ENCODE measurements at regions not wholly inside any gene's neighbourhood (a gene's known extent, or its start where the extent isn't known, plus 50 kb on each side); places are given as distances from the start of the nearest gene placed in this dataset.
A peak's percentile ranks its signal among the peaks of the same experiment; 100 is the strongest.

DNA sequence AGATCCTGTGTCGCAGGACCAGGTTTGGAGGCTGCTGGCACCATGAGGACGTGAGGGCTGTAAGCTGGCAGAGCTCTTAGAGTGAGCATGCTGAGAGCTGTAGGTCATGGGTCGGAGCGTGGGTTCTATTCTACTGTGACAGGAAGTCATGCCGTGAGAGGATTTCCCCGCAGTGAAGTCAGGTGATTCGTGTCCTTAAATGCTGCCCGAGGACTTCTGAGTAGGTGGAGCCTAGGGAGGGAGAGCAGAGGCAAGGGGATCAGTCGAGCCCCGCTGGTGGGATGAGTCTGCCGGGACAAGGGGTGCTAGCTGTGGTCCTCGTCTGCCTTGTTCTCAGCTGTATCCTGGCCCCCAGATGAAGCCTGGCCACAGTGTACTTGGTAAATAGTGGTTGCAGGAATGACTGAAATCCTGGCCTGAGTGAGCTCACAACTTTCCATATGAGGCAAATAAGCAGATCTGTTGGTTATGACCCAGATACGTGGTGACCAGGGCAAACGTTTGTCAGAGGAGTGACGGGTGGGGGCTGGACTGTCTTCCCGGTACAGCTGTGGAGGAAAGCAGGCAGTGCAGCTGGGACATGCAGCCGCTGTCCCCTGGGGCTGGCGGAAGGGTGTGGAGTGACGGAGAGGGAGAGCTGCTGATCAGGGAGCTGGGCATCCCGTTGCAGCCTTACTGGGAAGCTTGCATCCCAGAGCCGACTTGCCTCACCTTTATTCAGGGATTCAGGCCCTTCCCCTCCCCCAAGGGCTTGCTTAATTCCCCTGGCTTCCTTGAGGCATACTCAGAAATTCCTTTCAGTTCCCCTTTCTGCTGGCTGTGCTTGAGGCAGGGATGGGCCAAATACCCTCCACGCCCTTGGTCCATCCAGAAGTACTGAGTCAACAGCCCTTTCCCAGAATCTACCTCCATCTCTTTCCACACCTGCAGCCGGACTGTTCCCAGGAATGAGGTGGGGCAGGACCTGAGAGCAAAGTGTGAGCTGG is 250.9 kb upstream of the RREB1 start:
- Histone ChIP-seq H3K4me3 (peak overlapping the region in 1 of 4 donors; percentile 1), H3K27me3 (no peaks in the 10 kb centered on the region), H3K27ac (peak overlapping the region in 2 of 4 donors; percentile 55 to 81), H3K36me3 (no peaks in the 10 kb centered on the region), H3K4me1 (peaks cover 0 to 14% (median 2%) of the 10 kb centered on the region in 3 donors), H3K9me3 (no peaks in the 10 kb centered on the region)
- intact Hi-C loops (cut with DNase I) = no loop called here
- FAIRE-seq (no peak), DNase-seq (peak in 4 of 6 donors; percentile 55 to 78 (median 62)), ATAC-seq (peak; percentile 36 to 88 (median 63))
- WGBS, 2 donors = 49 to 50% methylated on average over 22 to 23 of the region's 23 CpGs
- TF ChIP-seq, protein P1, sequence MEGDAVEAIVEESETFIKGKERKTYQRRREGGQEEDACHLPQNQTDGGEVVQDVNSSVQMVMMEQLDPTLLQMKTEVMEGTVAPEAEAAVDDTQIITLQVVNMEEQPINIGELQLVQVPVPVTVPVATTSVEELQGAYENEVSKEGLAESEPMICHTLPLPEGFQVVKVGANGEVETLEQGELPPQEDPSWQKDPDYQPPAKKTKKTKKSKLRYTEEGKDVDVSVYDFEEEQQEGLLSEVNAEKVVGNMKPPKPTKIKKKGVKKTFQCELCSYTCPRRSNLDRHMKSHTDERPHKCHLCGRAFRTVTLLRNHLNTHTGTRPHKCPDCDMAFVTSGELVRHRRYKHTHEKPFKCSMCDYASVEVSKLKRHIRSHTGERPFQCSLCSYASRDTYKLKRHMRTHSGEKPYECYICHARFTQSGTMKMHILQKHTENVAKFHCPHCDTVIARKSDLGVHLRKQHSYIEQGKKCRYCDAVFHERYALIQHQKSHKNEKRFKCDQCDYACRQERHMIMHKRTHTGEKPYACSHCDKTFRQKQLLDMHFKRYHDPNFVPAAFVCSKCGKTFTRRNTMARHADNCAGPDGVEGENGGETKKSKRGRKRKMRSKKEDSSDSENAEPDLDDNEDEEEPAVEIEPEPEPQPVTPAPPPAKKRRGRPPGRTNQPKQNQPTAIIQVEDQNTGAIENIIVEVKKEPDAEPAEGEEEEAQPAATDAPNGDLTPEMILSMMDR (IDR thresholded peaks at IDR 0.05) = no peak

DNA sequence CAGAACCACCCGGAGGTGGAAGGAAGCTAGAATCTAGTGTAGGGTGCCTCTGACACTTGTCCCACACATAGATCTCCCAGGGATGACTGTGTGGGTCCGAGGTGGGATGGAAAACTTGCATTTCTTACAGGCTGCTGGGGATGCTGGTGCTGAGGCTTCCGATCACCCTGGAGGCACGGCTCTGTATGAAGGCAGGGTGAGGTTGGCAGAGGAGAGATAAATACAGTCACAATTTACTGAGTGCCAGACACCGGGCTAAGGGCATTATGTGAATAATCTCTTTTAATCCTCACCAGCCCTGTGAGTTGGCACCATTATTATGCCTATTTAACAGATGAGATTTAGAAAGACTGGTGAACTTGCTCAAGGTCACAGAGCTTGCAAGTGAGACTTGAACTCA is 250.2 kb upstream of the RREB1 start:
- peak overlapping the region in 1 of 4 donors; percentile 81 for H3K27ac ChIP-seq
- H3K27me3 ChIP-seq = no peaks in the 10 kb centered on the region
- TF ChIP-seq, protein P1 (IDR thresholded peaks at IDR 0.05) = no peak
- no peak for FAIRE-seq
- 70 to 71% methylated on average over 5 of the region's 5 CpGs for WGBS, 2 donors
- peak in 1 of 4 donors; percentile 6 for ATAC-seq
- intact Hi-C loops (cut with DNase I) = no loop called here
- peak in 1 of 6 donors; percentile 59 for DNase-seq
- H3K36me3 ChIP-seq = no peaks in the 10 kb centered on the region
- no peak overlapping the region for H3K4me3 ChIP-seq
- peaks cover 0 to 12% (median 0%) of the 10 kb centered on the region in 3 donors for H3K4me1 ChIP-seq
- no peaks in the 10 kb centered on the region for H3K9me3 ChIP-seq

DNA sequence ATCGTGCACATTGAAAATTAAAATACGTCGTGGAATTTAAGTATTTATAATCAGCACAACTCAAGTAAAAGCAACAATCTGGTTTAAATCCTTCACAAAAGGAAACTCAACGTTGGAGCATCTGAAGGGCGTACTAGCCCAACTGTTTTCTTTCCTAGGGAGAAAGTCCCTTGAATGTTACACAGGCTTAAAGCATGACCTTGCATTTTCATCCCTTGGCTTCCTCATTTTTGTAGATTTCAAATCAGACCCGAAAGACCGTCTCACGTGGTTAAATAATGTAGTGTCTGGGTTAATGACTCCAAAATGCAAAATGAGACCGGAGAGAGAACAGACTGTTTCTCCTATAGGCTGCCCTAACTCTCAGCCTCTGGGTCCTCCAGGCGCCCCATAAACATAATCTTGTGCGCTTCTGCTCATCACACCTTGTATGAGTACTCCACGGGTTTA is 249.2 kb upstream of the RREB1 start:
- ATAC-seq (peak in 1 of 4 donors; percentile 11), DNase-seq (no peak), FAIRE-seq (no peak)
- Histone ChIP-seq H3K4me1 (peaks cover 0 to 12% (median 0%) of the 10 kb centered on the region in 3 donors), H3K9me3 (no peaks in the 10 kb centered on the region), H3K27ac (peak overlapping the region in 1 of 4 donors; percentile 34), H3K4me3 (no peak overlapping the region), H3K27me3 (no peaks in the 10 kb centered on the region), H3K36me3 (no peaks in the 10 kb centered on the region)
- TF ChIP-seq, protein P1 (IDR thresholded peaks at IDR 0.05) = no peak
- 84 to 86% methylated on average over 12 of the region's 12 CpGs for WGBS, 2 donors
- intact Hi-C loops (cut with DNase I) = no loop called here

DNA sequence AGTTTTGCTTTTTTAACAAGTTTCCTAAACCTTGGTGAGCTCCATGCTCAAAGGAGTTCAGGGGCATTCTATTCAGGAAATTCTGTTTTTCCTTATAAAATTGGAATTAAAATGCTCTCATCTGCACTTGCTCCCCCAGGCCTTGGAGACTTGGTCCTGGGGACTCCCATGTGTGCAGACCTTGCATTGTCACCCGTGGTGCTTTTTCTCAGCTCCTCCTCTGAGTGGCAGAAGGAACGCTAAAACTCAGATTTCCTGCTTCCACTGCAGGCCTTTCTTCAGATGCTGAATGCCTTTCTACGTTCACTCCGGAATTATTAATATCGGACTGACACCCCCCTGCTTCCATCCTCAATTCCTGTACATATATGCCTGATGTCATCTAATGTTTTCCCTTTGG is 248.7 kb upstream of the RREB1 start:
- no peaks in the 10 kb centered on the region for H3K36me3 ChIP-seq
- intact Hi-C loops (cut with DNase I) = no loop called here
- 78% methylated on average over 5 of the region's 5 CpGs for WGBS, 2 donors
- H3K9me3 ChIP-seq = no peaks in the 10 kb centered on the region
- H3K27me3 ChIP-seq = no peaks in the 10 kb centered on the region
- H3K4me1 ChIP-seq = peaks cover 0 to 12% (median 0%) of the 10 kb centered on the region in 3 donors
- DNase-seq (no peak), ATAC-seq (no peak), FAIRE-seq (no peak)
- H3K27ac ChIP-seq = peak overlapping the region in 1 of 4 donors; percentile 34
- TF ChIP-seq, protein P1 (IDR thresholded peaks at IDR 0.05) = no peak
- H3K4me3 ChIP-seq = no peak overlapping the region

All from pancreas (tissue), 10 donors.